NCI-H526 (cell line): ENCODE measurements at regions not wholly inside any gene's neighbourhood (a gene's known extent, or its start where the extent isn't known, plus 50 kb on each side); places are given as distances from the start of the nearest gene placed in this dataset.
"Not testable (repeated sequence)": the region's sequence is repeated elsewhere in the genome, so short reads cannot be mapped to it uniquely, and the experiment has no call there.

ENCODE experiments used
- DNase-seq, 2 experiments: peaks; one replicate each; lab custom pipeline; 2025; lab: John Stamatoyannopoulos, UW

GRCh38 chrX:40891798-40892197 lies 156.5 kb upstream of the MED14 start:
- DNase-seq = no peak

GRCh38 chrX:40893251-40893910 lies 158.0 kb upstream of the MED14 start:
- DNase-seq = no peak

DNA sequence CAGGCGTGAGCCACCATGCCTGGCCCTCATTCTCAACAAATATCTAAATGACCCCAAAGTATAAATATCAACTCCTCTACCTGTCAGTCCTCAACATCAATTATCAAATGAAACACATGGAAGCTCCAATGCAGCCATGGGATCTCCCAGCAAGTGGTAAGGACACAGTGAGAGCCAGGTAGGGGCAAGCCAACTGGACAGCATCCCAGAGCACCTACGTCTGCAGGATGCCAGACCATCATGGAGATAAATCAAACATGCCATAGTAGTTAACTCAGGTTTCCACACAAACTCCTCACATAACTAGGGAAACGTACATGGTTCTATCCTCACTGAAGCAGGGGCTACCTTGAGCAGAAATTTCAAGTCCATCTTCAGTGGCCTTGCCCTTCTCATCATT lies 159.9 kb upstream of the MED14 start:
- no peak for DNase-seq

DNA sequence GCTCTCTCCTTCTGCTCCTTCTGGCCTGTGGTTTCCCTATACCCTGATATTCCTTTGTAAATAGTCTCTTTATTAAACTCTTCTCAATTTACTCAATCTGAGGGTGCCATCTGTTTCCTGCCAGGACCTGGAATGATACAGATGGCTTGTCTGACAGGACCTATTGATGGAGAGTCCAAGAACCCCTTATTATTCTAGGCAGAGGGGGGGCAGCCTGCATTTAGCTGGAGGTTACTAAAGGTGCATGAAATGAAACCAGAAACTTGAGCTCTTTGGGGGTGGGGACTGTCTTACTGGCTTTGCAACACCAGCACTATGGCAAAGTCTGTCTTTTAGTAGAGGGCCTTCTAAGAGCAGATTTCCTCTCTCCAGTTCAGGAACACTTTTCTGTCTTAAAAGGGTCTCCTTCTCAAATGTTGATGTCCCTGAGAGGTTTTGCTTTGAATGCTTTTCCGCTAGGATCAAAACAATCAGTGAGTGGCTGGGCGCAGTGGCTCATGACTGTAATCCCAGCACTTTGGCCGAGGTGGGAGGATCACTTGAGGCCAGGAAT lies 162.5 kb upstream of the MED14 start:
- no peak for DNase-seq

GRCh38 chrX:40904739-40905138 lies 169.4 kb upstream of the MED14 start:
- not testable (repeated sequence) for DNase-seq

DNA sequence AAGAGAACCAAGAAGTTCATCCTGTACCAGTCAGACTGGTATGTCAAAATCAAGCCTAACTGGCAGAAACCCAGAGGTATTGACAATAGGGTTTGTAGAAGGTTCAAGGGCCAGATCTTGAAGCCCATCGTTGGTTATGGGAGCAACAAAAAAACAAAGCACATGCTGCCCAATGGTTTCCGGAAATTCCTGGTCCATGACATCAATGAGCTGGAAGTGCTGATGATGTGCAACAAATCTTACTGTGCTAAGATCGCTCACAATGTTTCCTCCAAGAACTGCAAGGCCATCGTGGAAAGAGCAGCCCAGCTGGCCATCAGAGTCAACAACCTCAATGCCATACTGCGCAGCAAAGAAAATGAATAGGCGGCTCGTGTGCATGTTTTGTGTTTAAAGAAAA lies 172.7 kb upstream of the MED14 start:
- no peak for DNase-seq

GRCh38 chrX:40908857-40909475 lies 173.6 kb upstream of the MED14 start:
- DNase-seq = no peak

- no peak for DNase-seq
Observed at GRCh38 chrX:40912166-40912565, 173.1 kb upstream of the USP9X start.

- DNase-seq = no peak
Observed at GRCh38 chrX:40912576-40912975, 172.7 kb upstream of the USP9X start.

DNA sequence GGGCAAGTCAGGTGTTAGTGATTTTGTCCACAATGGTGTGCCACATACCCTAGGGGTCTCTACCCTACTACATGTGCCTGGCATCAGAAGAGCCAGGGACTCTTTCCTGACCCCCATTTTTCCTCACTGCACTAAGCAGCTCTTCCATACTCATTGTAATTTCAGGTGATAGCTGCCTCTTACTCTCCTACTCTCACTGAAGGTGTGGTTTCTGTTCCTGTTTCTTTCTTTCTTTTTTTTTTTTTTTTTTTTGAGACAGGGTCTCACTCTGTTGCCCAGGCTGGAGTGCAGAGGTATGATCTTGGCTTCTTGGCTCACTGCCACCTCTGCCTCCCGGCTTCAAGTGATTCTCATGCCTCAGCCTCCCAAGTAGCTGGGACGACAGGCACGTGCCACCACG lies 164.9 kb upstream of the USP9X start:
- DNase-seq = no peak

DNA sequence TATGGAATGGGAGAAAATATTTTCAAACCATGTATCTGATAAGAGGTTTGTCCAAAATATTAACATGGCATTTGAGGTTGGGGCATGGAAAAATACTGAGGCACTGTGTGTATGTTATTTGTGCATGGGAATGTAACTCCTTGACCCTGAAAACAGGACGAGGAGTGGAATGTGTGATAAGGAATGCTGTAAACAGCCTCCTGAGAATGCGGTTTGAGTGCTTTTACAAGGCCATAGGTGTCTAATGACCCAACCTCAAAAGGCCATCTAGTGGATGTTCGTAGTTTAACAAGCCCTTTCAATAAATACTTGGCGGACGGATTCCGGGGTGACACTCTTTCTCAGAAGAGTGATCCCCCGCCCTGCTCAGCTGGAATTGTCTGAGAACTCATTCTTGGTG lies 162.9 kb upstream of the USP9X start:
- DNase-seq = peak; percentile 28 to 73

DNA sequence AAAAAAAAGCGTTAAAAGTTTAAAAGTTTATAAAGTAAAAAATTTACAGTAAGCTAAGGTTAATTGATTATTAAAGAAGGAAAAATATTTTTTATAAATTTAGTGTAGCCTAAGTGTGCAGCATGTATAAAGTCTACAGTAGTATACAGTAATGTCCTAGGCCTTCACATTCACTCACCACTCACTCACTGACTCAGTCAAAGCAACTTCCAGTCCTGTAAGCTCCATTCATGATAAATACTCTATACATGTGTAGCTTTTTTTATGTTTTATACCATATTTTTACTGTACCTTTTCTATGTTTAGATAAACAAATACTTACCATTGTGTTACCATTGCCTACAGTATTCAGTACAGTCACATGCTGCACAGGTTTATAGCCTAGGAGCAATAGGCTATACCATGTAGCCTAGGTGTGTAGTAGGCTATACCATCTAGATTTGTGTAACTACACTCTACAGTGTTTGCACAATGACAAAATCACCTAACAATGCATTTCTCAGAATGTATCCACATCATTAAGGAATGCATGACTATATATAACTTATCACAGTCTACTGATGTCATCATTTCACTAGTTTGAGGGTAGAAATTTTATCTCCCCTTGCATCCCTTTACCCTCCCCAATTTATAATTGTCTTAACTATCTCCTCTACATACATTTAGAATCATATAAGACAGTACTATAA lies 158.4 kb upstream of the USP9X start:
- not testable (repeated sequence) for DNase-seq

DNA sequence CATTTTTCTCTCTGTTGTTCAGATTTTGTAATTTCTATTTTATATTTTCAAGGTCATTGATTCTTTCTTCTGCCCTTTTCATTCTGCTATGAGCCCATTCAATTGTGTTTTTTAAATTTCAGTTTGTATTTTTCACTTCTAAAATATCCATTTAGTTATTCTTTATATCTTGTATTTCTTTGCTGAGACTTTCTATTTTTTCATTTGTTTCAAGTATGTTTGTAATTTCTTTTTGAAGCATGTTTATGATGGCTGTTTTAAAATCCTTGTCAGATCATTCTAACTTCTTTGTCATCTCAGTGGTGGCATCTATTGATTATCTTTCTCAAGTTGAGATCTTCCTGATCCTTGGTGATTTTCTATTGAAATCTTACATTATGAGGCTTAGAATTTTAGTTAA lies 157.2 kb upstream of the USP9X start:
- DNase-seq = no peak

GRCh38 chrX:40931921-40932320 lies 153.3 kb upstream of the USP9X start:
- DNase-seq = no peak

DNA sequence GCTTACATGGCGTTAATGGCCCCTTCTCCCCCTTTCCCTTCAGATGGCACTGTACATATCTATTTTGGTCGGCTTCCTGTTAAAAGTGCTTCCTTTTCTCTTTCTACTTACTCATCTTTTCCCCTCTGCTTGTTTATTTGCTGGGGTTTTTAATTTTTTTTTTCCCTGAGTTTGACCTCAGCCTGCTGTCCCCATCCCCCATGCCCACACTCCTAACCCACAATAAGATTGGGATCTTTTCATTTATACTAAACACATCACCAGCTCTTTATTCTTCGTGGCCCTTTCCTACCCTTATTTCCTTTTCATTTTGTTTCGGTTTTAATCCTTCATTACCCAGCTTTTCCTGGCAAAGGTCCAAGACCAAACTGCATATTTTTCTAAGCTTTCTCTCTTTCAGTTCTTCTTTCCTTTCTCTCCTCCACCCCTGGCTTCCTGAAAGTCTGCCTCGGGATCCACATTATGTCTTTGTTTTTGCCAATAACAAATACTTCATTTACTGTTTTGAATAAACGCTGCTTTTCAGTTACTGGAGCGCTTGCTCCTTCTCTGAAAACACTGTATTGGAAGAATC lies 152.0 kb upstream of the USP9X start:
- no peak for DNase-seq

- no peak for DNase-seq
Observed at GRCh38 chrX:40933706-40934425, 151.4 kb upstream of the USP9X start.

DNA sequence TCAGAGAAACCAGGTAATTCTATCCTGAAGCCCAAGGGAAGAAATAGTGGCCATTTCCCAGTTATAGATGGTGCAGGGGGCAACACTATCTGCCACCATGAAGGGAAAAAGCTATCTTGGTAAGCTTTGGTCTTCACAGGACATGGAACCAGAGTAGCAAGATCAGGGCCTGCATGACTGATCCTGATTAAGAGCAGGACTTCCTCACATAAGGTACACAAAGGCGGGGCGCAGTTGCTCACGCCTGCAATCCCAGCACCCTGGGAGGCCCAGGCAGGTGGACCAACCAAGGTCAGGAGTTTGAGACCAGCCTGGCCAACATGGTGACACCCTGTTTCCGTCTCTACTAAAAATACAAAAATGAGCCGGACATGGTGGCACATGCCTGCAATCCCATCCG lies 148.4 kb upstream of the USP9X start:
- DNase-seq = no peak

GRCh38 chrX:40938423-40938822 lies 146.8 kb upstream of the USP9X start:
- no peak for DNase-seq

DNA sequence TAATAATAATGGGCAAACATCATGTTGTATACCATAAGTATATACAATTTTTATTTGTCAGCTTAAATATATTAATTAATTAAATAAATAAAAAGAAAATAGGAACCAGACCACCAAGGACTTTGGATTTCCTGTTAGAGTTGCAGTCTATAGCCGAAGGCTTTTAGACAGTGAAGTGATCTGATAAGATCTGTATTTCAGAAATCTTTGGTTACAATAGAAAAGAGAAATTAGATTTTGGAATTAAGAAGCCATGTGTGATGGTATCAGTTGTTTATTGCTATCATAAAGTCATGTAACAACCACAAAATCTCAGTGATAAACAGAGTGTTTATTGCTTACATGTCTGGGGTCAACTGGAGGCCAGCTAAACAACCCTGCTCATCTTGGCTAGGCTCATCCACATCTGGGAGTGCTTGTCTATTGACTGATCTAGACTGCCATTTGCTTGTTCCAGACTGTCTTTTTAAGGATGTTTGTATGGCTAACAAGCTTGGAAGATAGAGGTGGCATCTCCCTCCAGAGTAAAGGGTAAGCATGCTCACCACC lies 142.1 kb upstream of the USP9X start:
- no peak for DNase-seq

GRCh38 chrX:40945361-40945713 lies 139.9 kb upstream of the USP9X start:
- no peak for DNase-seq

- no peak for DNase-seq
Observed at GRCh38 chrX:40947276-40947675, 138.0 kb upstream of the USP9X start.

GRCh38 chrX:40949071-40949470 lies 136.2 kb upstream of the USP9X start:
- DNase-seq = no peak
